ENCODE measurements at regions not wholly inside any gene's neighbourhood (a gene's known extent, or its start where the extent isn't known, plus 50 kb on each side); places are given as distances from the start of the nearest gene placed in this dataset.

DNA sequence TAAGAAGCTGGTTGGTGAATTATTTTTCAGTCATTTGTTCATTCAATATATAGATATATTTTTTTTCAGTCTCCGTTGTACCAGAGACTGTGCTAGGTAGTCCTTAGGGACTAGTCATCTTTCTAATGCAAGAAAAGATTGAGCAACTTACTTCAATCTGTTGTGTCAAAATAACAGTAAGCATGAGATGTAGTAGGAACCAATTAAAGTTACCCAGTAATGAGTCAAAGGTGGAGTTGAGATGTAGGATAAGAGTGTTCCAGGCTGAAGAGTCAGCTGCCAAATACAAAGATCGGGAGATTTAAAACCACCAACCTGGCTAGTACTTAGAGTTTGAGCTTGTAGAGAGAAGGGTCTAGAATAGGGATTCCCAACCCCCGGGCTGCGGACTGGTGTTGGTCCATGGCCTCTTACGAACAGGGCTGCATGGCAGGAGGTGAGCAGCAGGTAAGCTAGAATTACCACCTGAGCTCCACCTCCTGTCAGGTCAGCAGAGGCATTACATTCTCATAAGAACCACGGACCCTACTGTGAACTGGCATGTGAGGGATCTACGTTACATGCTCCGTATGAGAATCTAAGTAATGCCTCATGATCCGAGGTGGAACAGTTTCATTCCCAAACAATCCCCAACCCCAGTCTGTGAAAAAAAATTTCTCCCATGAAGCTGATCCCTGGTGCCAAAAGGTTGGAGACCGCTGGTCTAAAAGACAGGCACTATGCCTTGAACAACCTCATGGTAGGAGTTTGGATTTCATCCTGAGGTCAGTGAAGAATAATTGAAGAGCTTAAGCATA, 1241.5 kb upstream of the WWC1 start:
- no peaks in the 10 kb centered on the region for H3K36me3 ChIP-seq (ENCODE audit: low read length)
- no peak overlapping the region for H3K4me2 ChIP-seq (ENCODE audit: low read depth, low read length, poor library complexity, severe bottlenecking)
- no peak for TF ChIP-seq EZH2phosphoT487 (conservative IDR thresholded peaks at IDR 0.05; ENCODE audit: low read length)
- TF ChIP-seq, protein P1, sequence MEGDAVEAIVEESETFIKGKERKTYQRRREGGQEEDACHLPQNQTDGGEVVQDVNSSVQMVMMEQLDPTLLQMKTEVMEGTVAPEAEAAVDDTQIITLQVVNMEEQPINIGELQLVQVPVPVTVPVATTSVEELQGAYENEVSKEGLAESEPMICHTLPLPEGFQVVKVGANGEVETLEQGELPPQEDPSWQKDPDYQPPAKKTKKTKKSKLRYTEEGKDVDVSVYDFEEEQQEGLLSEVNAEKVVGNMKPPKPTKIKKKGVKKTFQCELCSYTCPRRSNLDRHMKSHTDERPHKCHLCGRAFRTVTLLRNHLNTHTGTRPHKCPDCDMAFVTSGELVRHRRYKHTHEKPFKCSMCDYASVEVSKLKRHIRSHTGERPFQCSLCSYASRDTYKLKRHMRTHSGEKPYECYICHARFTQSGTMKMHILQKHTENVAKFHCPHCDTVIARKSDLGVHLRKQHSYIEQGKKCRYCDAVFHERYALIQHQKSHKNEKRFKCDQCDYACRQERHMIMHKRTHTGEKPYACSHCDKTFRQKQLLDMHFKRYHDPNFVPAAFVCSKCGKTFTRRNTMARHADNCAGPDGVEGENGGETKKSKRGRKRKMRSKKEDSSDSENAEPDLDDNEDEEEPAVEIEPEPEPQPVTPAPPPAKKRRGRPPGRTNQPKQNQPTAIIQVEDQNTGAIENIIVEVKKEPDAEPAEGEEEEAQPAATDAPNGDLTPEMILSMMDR (IDR thresholded peaks at IDR 0.05; ENCODE audit: insufficient read depth, low read length, poor library complexity, severe bottlenecking), result no peak
- no peaks in the 10 kb centered on the region for H3K79me2 ChIP-seq (ENCODE audit: insufficient read depth, low read length)
- H3K27ac ChIP-seq (ENCODE audit: low read depth, low read length), result no peak overlapping the region
- H3K9ac ChIP-seq (ENCODE audit: low read length), result no peak overlapping the region
- no peaks in the 10 kb centered on the region for H3K9me3 ChIP-seq (ENCODE audit: insufficient read depth, low read length)
- no peaks in the 10 kb centered on the region for H3F3A ChIP-seq (ENCODE audit: insufficient read depth)
- H3K4me3 ChIP-seq (ENCODE audit: insufficient read depth, low read length, poor library complexity, severe bottlenecking), result no peak overlapping the region
- H4K20me1 ChIP-seq (ENCODE audit: low read depth, low read length), result no peaks in the 10 kb centered on the region
- H2AFZ ChIP-seq (ENCODE audit: low read depth, low read length, severe bottlenecking), result no peak overlapping the region
- H3K9me2 ChIP-seq (replicated peaks; ENCODE audit: insufficient read depth, low read length), result no peaks in the 10 kb centered on the region
- H3K27me3 ChIP-seq (ENCODE audit: low read length), result no peaks in the 10 kb centered on the region

DNA sequence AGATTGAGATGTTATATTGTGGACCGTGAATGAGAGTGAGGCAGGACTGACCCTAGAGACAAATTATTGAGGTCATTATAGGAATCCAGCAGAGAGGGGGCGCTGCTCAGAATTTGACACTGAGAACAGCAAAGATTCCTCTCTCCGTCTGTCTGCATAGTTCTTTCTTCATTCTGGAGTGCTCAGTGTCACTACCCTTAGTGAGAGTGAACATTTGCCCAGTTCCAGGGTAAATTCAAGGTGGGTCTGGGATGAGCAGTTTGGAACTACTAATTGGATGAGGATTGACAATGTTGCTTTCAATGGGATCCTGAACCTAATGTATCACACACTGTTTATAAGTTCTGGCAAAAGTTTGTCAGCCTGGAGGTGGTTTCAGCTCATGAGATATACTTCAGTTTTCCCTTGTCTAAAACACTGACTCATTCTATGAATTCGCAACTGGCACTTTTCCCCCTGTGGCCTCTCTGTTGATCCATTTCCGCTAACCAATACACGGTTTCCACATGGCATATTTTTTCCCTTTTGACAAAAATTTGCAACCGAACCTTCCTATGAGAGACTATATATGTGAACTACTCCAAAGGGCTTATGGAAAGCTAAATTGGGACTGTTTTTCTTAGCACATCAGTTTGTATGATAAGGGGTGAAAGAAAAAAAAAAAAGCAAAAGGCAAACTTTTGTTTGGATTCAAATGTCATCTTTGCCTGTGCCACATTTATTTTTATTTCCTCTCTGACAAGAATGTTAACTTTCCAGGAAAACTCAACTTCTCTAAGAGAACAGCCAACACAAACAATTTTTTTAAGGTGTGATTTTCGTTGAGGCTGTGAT, 1240.7 kb upstream of the WWC1 start:
- no peaks in the 10 kb centered on the region for H3K27me3 ChIP-seq (ENCODE audit: low read length)
- no peaks in the 10 kb centered on the region for H3K36me3 ChIP-seq (ENCODE audit: low read length)
- H3K27ac ChIP-seq (ENCODE audit: low read depth, low read length), result no peak overlapping the region
- no peak for TF ChIP-seq EZH2phosphoT487 (conservative IDR thresholded peaks at IDR 0.05; ENCODE audit: low read length)
- TF ChIP-seq, protein P1 (IDR thresholded peaks at IDR 0.05; ENCODE audit: insufficient read depth, low read length, poor library complexity, severe bottlenecking), result no peak
- no peaks in the 10 kb centered on the region for H3K79me2 ChIP-seq (ENCODE audit: insufficient read depth, low read length)
- no peak overlapping the region for H3K4me2 ChIP-seq (ENCODE audit: low read depth, low read length, poor library complexity, severe bottlenecking)
- H3K9me2 ChIP-seq (replicated peaks; ENCODE audit: insufficient read depth, low read length), result no peaks in the 10 kb centered on the region
- no peak overlapping the region for H2AFZ ChIP-seq (ENCODE audit: low read depth, low read length, severe bottlenecking)
- no peaks in the 10 kb centered on the region for H3K9me3 ChIP-seq (ENCODE audit: insufficient read depth, low read length)
- no peak overlapping the region for H3K4me3 ChIP-seq (ENCODE audit: insufficient read depth, low read length, poor library complexity, severe bottlenecking)
- no peaks in the 10 kb centered on the region for H4K20me1 ChIP-seq (ENCODE audit: low read depth, low read length)
- no peak overlapping the region for H3K9ac ChIP-seq (ENCODE audit: low read length)
- no peaks in the 10 kb centered on the region for H3F3A ChIP-seq (ENCODE audit: insufficient read depth)

GRCh38 chr5:167051402-167051768, 1240.1 kb upstream of the WWC1 start:
- H3K9me3 ChIP-seq (ENCODE audit: insufficient read depth, low read length), result no peaks in the 10 kb centered on the region
- no peaks in the 10 kb centered on the region for H3K27me3 ChIP-seq (ENCODE audit: low read length)
- H4K20me1 ChIP-seq (ENCODE audit: low read depth, low read length), result no peaks in the 10 kb centered on the region
- H3K4me2 ChIP-seq (ENCODE audit: low read depth, low read length, poor library complexity, severe bottlenecking), result no peak overlapping the region
- H3K9ac ChIP-seq (ENCODE audit: low read length), result no peak overlapping the region
- no peak for TF ChIP-seq EZH2phosphoT487 (conservative IDR thresholded peaks at IDR 0.05; ENCODE audit: low read length)
- TF ChIP-seq, protein P1 (IDR thresholded peaks at IDR 0.05; ENCODE audit: insufficient read depth, low read length, poor library complexity, severe bottlenecking), result no peak
- H3K79me2 ChIP-seq (ENCODE audit: insufficient read depth, low read length), result no peaks in the 10 kb centered on the region
- H3K27ac ChIP-seq (ENCODE audit: low read depth, low read length), result no peak overlapping the region
- H3K4me3 ChIP-seq (ENCODE audit: insufficient read depth, low read length, poor library complexity, severe bottlenecking), result no peak overlapping the region
- no peaks in the 10 kb centered on the region for H3K9me2 ChIP-seq (replicated peaks; ENCODE audit: insufficient read depth, low read length)
- H3K36me3 ChIP-seq (ENCODE audit: low read length), result no peaks in the 10 kb centered on the region
- H3F3A ChIP-seq (ENCODE audit: insufficient read depth), result no peaks in the 10 kb centered on the region
- no peak overlapping the region for H2AFZ ChIP-seq (ENCODE audit: low read depth, low read length, severe bottlenecking)

All from SU-DHL-6 (cell line).